ENCODE measurements at regions not wholly inside any gene's neighbourhood (a gene's known extent, or its start where the extent isn't known, plus 50 kb on each side); places are given as distances from the start of the nearest gene placed in this dataset.

DNA sequence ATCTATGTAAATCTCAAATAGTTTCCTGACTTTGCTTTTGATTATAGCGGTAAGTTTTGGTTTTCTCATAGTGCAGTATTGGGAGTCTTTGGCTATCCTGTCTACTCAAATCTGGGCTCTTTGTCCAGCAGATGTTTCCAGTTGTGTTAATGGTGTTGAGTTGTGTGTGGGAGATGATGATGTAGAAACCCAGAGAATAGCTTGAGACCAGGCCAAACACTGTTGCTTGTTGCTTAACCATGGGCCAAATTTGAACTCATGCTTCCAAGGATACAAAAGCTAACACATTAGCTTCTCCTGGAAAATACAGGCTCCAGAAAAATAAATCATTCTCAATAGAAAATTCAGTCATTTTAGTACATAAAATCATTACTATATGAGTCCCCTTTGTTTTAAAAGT, 82.6 kb upstream of the GYPA start:
- no peak for TF ChIP-seq CTCF (IDR thresholded peaks at IDR 0.05; ENCODE audit: low read depth, low read length)

DNA sequence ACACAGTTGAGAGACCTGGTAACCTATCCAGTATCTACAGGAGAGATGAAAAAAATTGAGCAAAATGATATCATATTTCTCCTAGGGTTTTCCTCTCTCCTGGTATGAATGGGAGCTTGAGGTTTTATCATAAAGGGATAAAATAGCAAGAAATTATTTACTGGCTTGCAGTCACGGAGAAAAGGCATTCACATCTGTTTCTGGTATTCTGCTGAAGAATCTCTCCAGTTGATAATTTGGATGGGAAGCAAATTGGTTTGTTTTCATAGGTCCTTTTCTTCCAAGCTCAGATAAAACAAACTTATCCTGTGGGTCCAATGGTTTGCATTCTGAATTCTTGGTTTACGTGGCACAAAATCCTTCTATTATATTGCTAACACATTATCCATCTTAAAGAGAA, 83.1 kb upstream of the GYPA start:
- no peak for TF ChIP-seq CTCF (IDR thresholded peaks at IDR 0.05; ENCODE audit: low read depth, low read length)
- no peak for DNase-seq (ENCODE audit: low read depth, low spot score)
- H3K4me3 ChIP-seq (ENCODE audit: low read depth, low read length), result no peak overlapping the region
- in situ Hi-C loops (cut with HindIII; ENCODE audit: low sequenced_read_pairs), result no loop called here

More for the DNA sequence above, 82.6 kb upstream of the GYPA start:
- in situ Hi-C loops (cut with HindIII; ENCODE audit: low sequenced_read_pairs), result no loop called here
- no peak for DNase-seq (ENCODE audit: low read depth, low spot score)
- H3K4me3 ChIP-seq (ENCODE audit: low read depth, low read length), result no peak overlapping the region

GRCh38 chr4:144259285-144259684, 118.8 kb upstream of the GYPA start:
- no peak overlapping the region for H3K4me3 ChIP-seq (ENCODE audit: low read depth, low read length)
- in situ Hi-C loops (cut with HindIII; ENCODE audit: low sequenced_read_pairs), result no loop called here
- DNase-seq (ENCODE audit: low read depth, low spot score), result no peak
- TF ChIP-seq CTCF (IDR thresholded peaks at IDR 0.05; ENCODE audit: low read depth, low read length), result no peak

DNA sequence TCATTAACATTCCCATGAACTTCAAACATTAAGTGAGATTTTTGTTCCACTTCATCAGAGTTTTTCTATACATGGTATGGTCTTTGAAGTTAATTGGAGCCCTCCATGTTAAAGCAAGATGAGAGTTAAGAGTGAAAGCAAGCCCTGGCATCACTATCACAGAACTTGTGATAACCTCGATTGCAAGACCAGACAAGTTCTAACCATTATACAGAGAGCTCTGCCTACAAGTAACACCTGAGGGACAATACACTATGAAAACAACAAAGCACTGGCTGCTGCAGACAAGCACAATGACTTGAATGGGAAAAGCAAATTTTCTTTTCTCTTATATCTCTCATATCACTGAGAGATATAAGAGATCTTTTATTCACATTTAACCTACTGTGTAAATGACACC, 126.6 kb upstream of the GYPA start:
- in situ Hi-C loops (cut with HindIII; ENCODE audit: low sequenced_read_pairs), result no loop called here
- TF ChIP-seq CTCF (IDR thresholded peaks at IDR 0.05; ENCODE audit: low read depth, low read length), result no peak
- no peak overlapping the region for H3K4me3 ChIP-seq (ENCODE audit: low read depth, low read length)
- no peak for DNase-seq (ENCODE audit: low read depth, low spot score)

- H3K4me3 ChIP-seq (ENCODE audit: low read depth, low read length), result no peak overlapping the region
- in situ Hi-C loops (cut with HindIII; ENCODE audit: low sequenced_read_pairs), result no loop called here
- DNase-seq (ENCODE audit: low read depth, low spot score), result no peak
- no peak for TF ChIP-seq CTCF (IDR thresholded peaks at IDR 0.05; ENCODE audit: low read depth, low read length)
Measured at GRCh38 chr4:144280688-144281087, 140.2 kb upstream of the GYPA start.

DNA sequence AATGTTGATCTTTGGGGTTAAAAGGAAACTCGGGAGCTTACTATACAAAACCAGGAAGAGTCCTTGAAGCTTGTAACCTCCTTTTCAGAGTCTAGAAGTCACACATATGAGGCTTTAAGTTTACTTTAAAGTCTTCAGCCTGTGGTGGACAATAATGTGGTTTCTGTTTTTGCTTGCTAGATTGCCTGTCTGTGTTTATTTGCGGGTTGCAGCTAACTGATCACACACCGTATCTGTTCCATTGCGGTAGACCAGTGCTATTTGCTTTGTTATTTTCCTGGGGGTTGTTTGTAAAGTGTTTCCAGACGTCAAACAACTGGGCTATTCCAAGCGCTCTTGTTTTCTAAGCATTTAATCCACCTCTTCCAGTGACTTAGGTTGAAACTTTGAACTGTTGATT, 143.0 kb upstream of the GYPA start:
- TF ChIP-seq CTCF (IDR thresholded peaks at IDR 0.05; ENCODE audit: low read depth, low read length), result no peak
- in situ Hi-C loops (cut with HindIII; ENCODE audit: low sequenced_read_pairs), result no loop called here
- no peak for DNase-seq (ENCODE audit: low read depth, low spot score)
- H3K4me3 ChIP-seq (ENCODE audit: low read depth, low read length), result no peak overlapping the region

GRCh38 chr4:144284026-144284425, 143.5 kb upstream of the GYPA start:
- H3K4me3 ChIP-seq (ENCODE audit: low read depth, low read length), result no peak overlapping the region
- in situ Hi-C loops (cut with HindIII; ENCODE audit: low sequenced_read_pairs), result no loop called here
- no peak for DNase-seq (ENCODE audit: low read depth, low spot score)
- TF ChIP-seq CTCF (IDR thresholded peaks at IDR 0.05; ENCODE audit: low read depth, low read length), result no peak
